Right lobe of liver (tissue), 6 donors: ENCODE measurements at regions not wholly inside any gene's neighbourhood (a gene's known extent, or its start where the extent isn't known, plus 50 kb on each side); places are given as distances from the start of the nearest gene placed in this dataset.

Experiments used
- ATAC-seq, 4 donors: fragments of 200-7000 bp; cut with Tn5 transposase; one replicate each; pipeline ENCODE4 v1.9.1; 2020; ENCODE audit warnings: mild to moderate bottlenecking in 4 of 4, moderate library complexity in 4 of 4
- DNase-seq, 3 donors: peaks; one replicate each; pipeline ENCODE4 v3.0.0-alpha.2; 2020
- H3K27ac ChIP-seq, 3 donors: fragments of 200-600 bp; one replicate each; pipeline ENCODE4 v1.8.0; 2022
- H3K27me3 ChIP-seq, 2 donors: fragments of 200-600 bp; one replicate each; pipeline ENCODE4 v1.8.0; 2022
- H3K36me3 ChIP-seq, 4 donors: fragments of 200-600 bp; sonication (generic) in 1 of 4; one replicate each; pipeline versions ENCODE4 v1.5.1 to v1.8.0; 2017 to 2022; ENCODE audit warnings: control low read depth in 1 of 4
- H3K4me1 ChIP-seq, 4 donors: fragments of 200-600 bp; sonication (generic) in 1 of 4; one replicate each; pipeline versions ENCODE4 v1.5.1 to v1.8.0; 2017 to 2022; ENCODE audit warnings: control low read depth in 1 of 4
- H3K4me3 ChIP-seq, 3 donors: fragments of 200-600 bp; one replicate each; pipeline ENCODE4 v1.8.0; 2022
- H3K9me3 ChIP-seq, 4 donors: fragments of 200-600 bp; sonication (generic) in 1 of 4; one replicate each; pipeline versions ENCODE4 v1.5.1 to v1.8.0; 2017 to 2022; ENCODE audit warnings: control low read depth in 1 of 4
- CTCF ChIP-seq, 4 donors: fragments of 200-600 bp in 3 of 4; fragments of 450-650 bp in 1 of 4; IDR thresholded peaks; one replicate each; pipeline versions ENCODE4 v1.5.1 to v1.8.0; 2016 to 2022; ENCODE audit warnings: antibody characterized with exemption in 4 of 4, mild to moderate bottlenecking in 2 of 4
- POLR2A ChIP-seq: fragments of 450-650 bp; IDR thresholded peaks from one replicate; pipeline ENCODE4 v1.6.1; 2017; ENCODE audit warnings: antibody characterized with exemption, mild to moderate bottlenecking
- WGBS: methylation state at CpG from one replicate; pipeline ENCODE4 v1.1.6; 2018; ENCODE audit warnings: low coverage, low lambda C conversion rate; ENCODE audit not compliant: insufficient coverage; ENCODE audit errors: missing lambda C conversion rate; 5-methylcytosine and 5-hydroxymethylcytosine counted together
- intact Hi-C, 2 donors: fragments of 100-400 bp; cut with DNase I; formaldehyde crosslinking; loops; one replicate each; pipeline versions ENCODE4 v1.11.2 to v1.14.1; 2022
- donor health status: DM: no; HTN: yes; CAD: no.
- donor health status: DM: no; HTN: no; CAD: no.
- donor health status: DM: no; HTN: no; CAD: no.
- donor health status: DM: no; HTN: yes; CAD: no.
- donor health status: DM: no; HTN: yes; CAD: no.

- 82% methylated on average over 1 of the region's 1 CpG for WGBS
- Histone ChIP-seq H3K4me1 (no peaks in the 10 kb centered on the region), H3K27ac (no peak overlapping the region), H3K36me3 (no peaks in the 10 kb centered on the region), H3K4me3 (no peak overlapping the region), H3K9me3 (no peaks in the 10 kb centered on the region), H3K27me3 (no peaks in the 10 kb centered on the region)
- DNase-seq = no peak
- TF ChIP-seq CTCF (IDR thresholded peaks at IDR 0.05) (no peak), POLR2A (no peak)
- ATAC-seq = no peak
- intact Hi-C loops = no loop called here
Observed at GRCh38 chr14:51353901-51354300, 113.9 kb downstream of the TMX1 start.

GRCh38 chr14:51354846-51355245 is 114.8 kb downstream of the TMX1 start:
- no peaks in the 10 kb centered on the region for H3K9me3 ChIP-seq
- intact Hi-C loops = no loop called here
- WGBS = 89% methylated on average over 1 of the region's 1 CpG
- no peak for ATAC-seq
- no peaks in the 10 kb centered on the region for H3K36me3 ChIP-seq
- H3K4me1 ChIP-seq = no peaks in the 10 kb centered on the region
- DNase-seq = no peak
- no peaks in the 10 kb centered on the region for H3K27me3 ChIP-seq
- TF ChIP-seq POLR2A = no peak
- no peak for TF ChIP-seq CTCF (IDR thresholded peaks at IDR 0.05)
- no peak overlapping the region for H3K4me3 ChIP-seq
- H3K27ac ChIP-seq = no peak overlapping the region

GRCh38 chr14:51356381-51356780 is 116.3 kb downstream of the TMX1 start:
- no peak for TF ChIP-seq POLR2A
- no peak for TF ChIP-seq CTCF (IDR thresholded peaks at IDR 0.05)
- Histone ChIP-seq H3K4me1 (no peaks in the 10 kb centered on the region), H3K9me3 (no peaks in the 10 kb centered on the region), H3K4me3 (no peak overlapping the region), H3K27me3 (no peaks in the 10 kb centered on the region), H3K36me3 (no peaks in the 10 kb centered on the region), H3K27ac (no peak overlapping the region)
- intact Hi-C loops = no loop called here
- DNase-seq (no peak), ATAC-seq (no peak)
- WGBS = 60% methylated on average over 5 of the region's 5 CpGs

- no peak for TF ChIP-seq CTCF (IDR thresholded peaks at IDR 0.05)
- TF ChIP-seq POLR2A = no peak
- no peak for ATAC-seq
- 72% methylated on average over 3 of the region's 3 CpGs for WGBS
Observed at GRCh38 chr14:51357250-51357649, 117.2 kb downstream of the TMX1 start.

GRCh38 chr14:51360592-51360991 is 120.5 kb downstream of the TMX1 start:
- no peak for ATAC-seq
- Histone ChIP-seq H3K9me3 (no peaks in the 10 kb centered on the region), H3K36me3 (no peaks in the 10 kb centered on the region), H3K4me3 (no peak overlapping the region), H3K27me3 (no peaks in the 10 kb centered on the region), H3K27ac (no peak overlapping the region), H3K4me1 (no peaks in the 10 kb centered on the region)
- 73% methylated on average over 7 of the region's 7 CpGs for WGBS
- TF ChIP-seq CTCF (IDR thresholded peaks at IDR 0.05) = no peak
- no peak for TF ChIP-seq POLR2A
- intact Hi-C loops = no loop called here
- DNase-seq = no peak

More at GRCh38 chr14:51357250-51357649, 117.2 kb downstream of the TMX1 start:
- Histone ChIP-seq H3K9me3 (no peaks in the 10 kb centered on the region), H3K27ac (no peak overlapping the region), H3K27me3 (no peaks in the 10 kb centered on the region), H3K4me3 (no peak overlapping the region), H3K36me3 (no peaks in the 10 kb centered on the region), H3K4me1 (no peaks in the 10 kb centered on the region)
- DNase-seq = no peak
- intact Hi-C loops = no loop called here
